GM23338 (cell line): ENCODE measurements at regions not wholly inside any gene's neighbourhood (a gene's known extent, or its start where the extent isn't known, plus 50 kb on each side); places are given as distances from the start of the nearest gene placed in this dataset.
"Not testable (repeated sequence)": the region's sequence is repeated elsewhere in the genome, so short reads cannot be mapped to it uniquely, and the experiment has no call there.

ENCODE experiments used
- CREB1 ChIP-seq: fragments of 250-450 bp; sonication (Bioruptor Pico); IDR thresholded peaks from 2 replicates; pipeline ENCODE4 v1.5.0; 2020; ENCODE audit warnings: low read depth, mild to moderate bottlenecking, moderate library complexity
- EZH2 ChIP-seq: fragments of 200-600 bp; sonication (generic); IDR thresholded peaks from one replicate; pipeline ENCODE4 v1.8.0; 2017; ENCODE audit warnings: antibody characterized with exemption, mild to moderate bottlenecking, low read depth; ENCODE audit not compliant: unreplicated experiment
- EZH2phosphoT487 ChIP-seq: fragments of 200-600 bp; sonication (generic); IDR thresholded peaks from one replicate; pipeline ENCODE4 v1.8.1; 2018; ENCODE audit warnings: antibody characterized with exemption; ENCODE audit not compliant: unreplicated experiment
- TF ChIP-seq, protein P1 (sequence below), 2 experiments: fragments of 200-600 bp in 1 of 2; sonication (generic) in 1 of 2; conservative IDR thresholded peaks; 2 replicates each; pipeline versions ENCODE4 v1.5.1 to v1.6.1; 2016 to 2017; ENCODE audit warnings: antibody characterized with exemption in 2 of 2, low read depth in 2 of 2, mild to moderate bottlenecking in 2 of 2, moderate library complexity in 1 of 2
- TF ChIP-seq, protein P2 (sequence below): IDR thresholded peaks from 2 replicates; pipeline ENCODE4 v1.6.1; 2016; ENCODE audit warnings: antibody characterized with exemption

DNA sequence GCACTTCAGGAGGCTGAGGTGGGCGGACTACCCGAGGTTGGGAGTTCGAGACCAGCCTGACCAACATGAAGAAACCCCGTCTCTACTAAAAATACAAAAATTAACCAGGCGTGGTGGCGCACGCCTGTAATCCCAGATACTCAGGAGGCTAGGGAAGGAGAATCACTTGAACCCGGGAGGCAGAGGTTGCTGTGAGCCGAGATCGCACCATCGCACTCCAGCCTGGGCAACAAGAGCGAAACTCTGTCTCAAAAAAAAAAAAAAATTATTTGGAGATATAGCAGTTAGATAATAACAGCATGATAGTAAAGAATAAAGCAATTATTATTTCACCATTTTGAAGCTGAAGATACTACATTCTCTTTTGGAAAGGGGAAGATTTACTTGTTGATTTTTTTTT lies 345.9 kb upstream of the SPATA31A3 start:
- TF ChIP-seq CREB1 (CRISPR knock-in tag); EZH2phosphoT487; EZH2: not testable (repeated sequence)
- TF ChIP-seq, protein P1, sequence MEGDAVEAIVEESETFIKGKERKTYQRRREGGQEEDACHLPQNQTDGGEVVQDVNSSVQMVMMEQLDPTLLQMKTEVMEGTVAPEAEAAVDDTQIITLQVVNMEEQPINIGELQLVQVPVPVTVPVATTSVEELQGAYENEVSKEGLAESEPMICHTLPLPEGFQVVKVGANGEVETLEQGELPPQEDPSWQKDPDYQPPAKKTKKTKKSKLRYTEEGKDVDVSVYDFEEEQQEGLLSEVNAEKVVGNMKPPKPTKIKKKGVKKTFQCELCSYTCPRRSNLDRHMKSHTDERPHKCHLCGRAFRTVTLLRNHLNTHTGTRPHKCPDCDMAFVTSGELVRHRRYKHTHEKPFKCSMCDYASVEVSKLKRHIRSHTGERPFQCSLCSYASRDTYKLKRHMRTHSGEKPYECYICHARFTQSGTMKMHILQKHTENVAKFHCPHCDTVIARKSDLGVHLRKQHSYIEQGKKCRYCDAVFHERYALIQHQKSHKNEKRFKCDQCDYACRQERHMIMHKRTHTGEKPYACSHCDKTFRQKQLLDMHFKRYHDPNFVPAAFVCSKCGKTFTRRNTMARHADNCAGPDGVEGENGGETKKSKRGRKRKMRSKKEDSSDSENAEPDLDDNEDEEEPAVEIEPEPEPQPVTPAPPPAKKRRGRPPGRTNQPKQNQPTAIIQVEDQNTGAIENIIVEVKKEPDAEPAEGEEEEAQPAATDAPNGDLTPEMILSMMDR (conservative IDR thresholded peaks at IDR 0.05; ENCODE audit: low read depth in 2 of 2), result not testable (repeated sequence)
- TF ChIP-seq, protein P2, sequence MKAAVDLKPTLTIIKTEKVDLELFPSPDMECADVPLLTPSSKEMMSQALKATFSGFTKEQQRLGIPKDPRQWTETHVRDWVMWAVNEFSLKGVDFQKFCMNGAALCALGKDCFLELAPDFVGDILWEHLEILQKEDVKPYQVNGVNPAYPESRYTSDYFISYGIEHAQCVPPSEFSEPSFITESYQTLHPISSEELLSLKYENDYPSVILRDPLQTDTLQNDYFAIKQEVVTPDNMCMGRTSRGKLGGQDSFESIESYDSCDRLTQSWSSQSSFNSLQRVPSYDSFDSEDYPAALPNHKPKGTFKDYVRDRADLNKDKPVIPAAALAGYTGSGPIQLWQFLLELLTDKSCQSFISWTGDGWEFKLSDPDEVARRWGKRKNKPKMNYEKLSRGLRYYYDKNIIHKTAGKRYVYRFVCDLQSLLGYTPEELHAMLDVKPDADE, result not testable (repeated sequence)
